ENCODE measurements at regions not wholly inside any gene's neighbourhood (a gene's known extent, or its start where the extent isn't known, plus 50 kb on each side); places are given as distances from the start of the nearest gene placed in this dataset.
"Not testable (repeated sequence)": the region's sequence is repeated elsewhere in the genome, so short reads cannot be mapped to it uniquely, and the experiment has no call there.

DNA sequence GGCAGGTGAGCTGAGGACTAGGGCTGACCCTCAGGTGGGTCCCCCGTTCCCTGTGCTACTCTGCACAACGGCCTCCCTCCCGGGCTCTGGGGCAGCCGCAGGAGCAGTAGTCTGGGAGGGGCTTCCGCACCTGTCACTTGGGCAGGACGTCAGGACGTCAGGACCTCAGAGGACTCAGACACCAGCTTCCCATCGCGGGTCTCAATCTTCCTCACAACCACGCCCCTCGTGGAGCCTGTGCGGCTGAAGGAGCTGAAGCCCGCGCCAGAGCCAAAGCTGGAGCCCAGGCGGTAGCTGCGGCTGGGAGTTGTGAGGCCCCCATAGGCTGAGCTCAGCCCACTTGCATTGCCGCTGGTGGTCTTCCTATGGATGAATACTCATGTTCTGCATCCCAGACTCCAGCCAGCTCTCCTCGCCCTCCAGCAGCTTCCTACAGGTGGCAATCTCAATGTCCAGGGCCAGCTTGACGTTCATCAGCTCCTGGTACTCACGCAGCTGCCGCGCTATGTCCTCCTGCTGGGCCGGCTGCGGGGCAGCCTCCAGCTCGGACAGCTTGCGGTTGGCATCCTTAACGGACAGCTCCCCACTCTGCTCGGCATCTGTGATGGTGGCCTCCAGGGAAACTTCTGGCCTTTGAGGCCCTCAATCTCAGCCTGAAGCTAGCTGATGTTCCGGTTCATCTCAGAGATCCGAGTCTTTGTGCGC, 381.4 kb upstream of the RGMB start:
- POLR2A ChIA-PET: no interaction called here
- CTCF ChIA-PET: no interaction called here

DNA sequence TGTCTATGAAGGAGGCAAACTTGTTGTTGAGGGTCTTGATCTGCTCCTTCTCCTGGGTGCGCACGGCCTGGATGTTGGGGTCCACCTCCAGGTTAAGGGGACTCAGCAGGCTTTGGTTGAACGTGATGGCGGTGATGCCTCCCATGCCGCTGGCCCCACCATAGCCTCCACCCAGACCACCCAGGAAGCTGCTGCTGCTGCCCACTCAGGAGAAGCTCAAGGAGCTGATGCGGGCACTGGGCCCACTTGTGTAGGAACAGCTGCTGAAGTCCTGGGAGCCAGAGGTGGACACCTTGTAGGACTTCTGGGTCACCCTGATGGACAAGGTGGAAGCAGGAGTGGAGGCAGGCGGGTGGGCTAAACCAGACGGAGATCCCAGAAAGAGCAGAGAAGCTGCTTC, 380.3 kb upstream of the RGMB start:
- CTCF ChIA-PET, POLR2A ChIA-PET: not testable (repeated sequence)

DNA sequence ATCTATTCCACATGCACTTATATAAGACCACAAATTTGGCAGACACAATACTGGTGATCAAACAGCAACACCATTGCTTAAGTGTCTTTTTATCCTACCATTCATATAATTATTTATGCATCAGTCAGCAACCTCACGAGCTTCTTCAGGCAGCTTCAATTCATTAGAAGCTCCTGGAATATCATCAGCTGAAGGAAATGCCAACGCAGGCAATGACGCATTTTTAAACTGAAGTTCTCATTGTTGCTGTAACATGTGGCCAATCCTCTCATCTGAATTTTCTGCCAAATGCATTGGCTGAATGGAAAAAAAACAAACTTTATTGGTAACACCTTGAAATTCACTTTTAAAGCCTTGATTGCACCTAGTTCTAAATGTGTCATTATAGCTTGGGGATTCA, 376.4 kb upstream of the RGMB start:
- CTCF ChIA-PET: no interaction called here
- POLR2A ChIA-PET: no interaction called here

DNA sequence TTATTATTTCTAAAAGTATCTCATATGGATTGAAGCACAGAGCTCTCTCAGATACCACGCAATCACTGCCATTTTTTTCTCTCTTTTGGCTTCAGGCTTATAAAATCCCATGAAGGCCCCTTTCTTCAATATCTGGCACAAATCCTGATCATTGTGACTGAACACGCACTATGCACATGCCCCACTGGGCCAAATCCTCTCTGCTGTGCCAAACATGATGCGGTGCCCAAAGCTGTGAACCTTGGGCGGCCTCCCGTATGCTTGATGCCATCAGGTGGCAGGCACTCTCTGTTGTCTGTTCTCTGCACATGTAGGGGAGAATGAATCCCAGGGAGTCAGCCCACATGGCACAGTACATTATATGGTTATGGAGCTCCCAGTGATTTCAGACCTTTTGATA, 375.0 kb upstream of the RGMB start:
- ChIA-PET CTCF (no interaction called here), POLR2A (no interaction called here)

DNA sequence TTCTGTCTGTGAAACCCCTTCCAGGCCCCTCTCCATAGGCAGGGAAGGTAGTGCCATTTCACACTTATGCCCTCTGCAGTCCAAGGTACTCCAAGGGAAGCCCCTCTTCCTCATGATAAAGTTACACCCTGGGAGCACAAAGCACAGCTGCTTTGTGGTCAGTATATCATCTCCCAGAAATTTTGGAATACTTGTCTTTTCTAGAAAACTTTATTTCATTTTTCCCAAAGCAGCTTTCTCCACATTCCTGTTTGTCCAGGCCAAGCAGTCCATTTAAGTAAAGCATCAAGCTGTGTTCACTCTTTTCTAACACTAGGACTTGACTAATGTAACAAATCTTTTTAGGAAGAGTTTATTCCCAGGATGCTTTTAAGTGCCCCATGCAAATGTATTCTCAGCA, 371.8 kb upstream of the RGMB start:
- CTCF ChIA-PET: no interaction called here
- POLR2A ChIA-PET: no interaction called here

DNA sequence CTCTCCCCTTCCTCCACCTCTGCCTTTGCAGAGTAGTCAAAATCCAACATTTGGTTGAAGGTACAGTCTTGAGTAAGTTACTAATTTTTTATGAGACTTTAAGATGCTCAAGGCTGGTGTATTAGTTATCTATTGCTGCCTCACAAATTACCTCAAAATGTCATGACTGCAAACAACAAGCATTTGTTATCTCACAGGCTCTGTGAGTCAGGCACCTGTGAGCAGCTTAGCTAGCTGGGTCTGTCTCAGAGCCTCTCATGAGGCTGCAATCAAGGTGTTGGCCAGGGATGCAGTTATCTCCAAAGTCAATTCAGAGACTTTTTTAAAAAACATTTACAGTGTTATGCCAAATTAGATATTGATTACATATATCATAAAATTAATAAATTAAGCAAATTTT, 371.3 kb upstream of the RGMB start:
- ChIA-PET POLR2A (no interaction called here), CTCF (no interaction called here)

DNA sequence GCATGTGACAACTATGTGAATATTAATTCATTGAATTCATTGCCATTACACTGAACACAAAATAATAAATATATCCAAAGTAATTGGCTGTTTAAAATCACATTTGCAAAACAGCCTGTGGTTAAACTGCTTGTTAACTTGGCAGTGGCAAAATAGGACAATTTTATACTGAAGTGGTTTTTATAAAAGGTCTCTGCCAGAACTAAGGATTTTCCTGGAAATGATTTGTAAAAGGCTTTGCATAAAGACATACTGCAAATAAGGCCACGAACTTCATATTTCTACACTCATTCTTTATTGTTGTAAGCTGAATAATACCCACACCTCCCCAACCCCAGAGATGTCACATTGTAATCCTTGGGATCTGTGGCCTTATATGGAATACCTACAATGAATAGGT, 370.3 kb upstream of the RGMB start:
- CTCF ChIA-PET: no interaction called here
- POLR2A ChIA-PET: no interaction called here

DNA sequence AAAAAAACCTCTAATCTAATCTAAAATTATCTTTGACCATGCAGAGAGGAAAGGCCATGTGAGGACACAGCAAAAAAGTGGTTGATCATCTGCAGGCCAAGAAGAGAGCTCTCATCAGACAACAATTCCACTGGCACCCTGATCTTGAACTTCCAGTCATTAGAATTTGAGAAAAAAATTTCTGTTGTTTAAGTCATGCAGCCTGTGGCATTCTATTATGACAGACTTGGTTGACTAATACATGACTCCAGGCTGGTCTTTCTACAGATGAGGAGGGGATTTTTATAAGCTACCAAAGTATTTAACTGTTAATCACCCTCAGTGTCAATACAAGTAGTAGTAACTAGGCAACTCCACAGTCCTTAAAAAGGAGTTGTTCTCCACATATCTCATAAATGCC, 358.5 kb upstream of the RGMB start:
- ChIA-PET CTCF (no interaction called here), POLR2A (no interaction called here)

DNA sequence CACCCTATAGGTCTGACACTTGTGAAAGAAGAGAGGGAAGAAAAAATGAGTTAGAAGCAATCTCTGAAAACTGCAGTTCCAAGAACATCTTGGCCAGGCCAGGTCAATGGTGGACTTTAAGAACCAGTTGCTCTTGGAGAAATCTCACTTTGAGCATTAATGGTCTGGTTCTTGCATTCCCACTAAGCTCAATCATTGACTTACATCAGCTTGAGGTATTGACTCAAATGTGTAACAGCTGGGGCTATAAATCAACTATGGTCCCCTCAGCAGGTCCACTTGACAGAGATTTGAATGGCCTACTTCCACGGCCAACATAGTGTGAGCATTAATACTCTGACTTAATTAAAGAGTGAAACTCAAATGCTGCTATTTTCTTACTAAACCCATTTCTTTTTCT, 357.8 kb upstream of the RGMB start:
- ChIA-PET POLR2A (interaction anchor here (0.6 kb wide), 1 partner anchor 611 kb away, joined by 3 read pairs; no protein-coding TSS in a partner anchor), CTCF (no interaction called here)

DNA sequence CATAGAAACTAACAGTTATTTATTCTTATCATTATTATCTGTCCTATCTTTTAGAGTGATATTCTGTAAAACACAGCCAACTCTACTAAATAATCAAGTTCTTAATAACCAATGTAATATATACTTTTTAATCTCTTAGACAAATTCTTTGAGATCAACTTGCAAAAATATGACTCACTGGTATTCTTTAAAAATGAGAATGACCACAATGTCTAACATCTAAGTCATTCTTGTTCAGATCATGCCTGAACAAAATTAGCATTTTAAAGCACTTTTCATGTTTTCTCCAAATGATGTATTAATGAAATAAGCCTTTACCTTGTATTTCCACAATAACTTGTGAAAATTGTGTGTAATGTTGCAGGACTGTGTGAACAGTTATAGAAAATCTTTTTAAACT, 356.9 kb upstream of the RGMB start:
- CTCF ChIA-PET: no interaction called here

DNA sequence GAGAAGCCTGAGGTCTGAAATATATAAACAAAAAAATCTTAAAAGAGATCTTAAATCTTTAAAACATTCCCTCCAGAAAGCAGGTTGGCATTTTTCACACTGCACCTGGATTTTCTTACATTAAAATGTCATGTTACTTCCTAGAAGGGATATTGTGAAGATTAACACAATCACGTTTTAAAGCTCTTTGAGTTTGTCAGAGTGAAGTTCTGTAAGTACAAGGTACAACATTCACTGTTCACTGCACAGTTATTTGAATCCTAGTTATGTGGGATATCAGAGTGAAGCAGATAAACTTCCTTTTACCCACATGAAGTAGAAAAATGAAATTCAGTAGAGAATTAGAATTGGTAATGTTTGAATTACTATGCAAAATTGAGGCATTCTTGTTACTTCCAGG, 353.6 kb upstream of the RGMB start:
- POLR2A ChIA-PET: no interaction called here
- CTCF ChIA-PET: no interaction called here

More for the DNA sequence above, 356.9 kb upstream of the RGMB start:
- POLR2A ChIA-PET: no interaction called here

DNA sequence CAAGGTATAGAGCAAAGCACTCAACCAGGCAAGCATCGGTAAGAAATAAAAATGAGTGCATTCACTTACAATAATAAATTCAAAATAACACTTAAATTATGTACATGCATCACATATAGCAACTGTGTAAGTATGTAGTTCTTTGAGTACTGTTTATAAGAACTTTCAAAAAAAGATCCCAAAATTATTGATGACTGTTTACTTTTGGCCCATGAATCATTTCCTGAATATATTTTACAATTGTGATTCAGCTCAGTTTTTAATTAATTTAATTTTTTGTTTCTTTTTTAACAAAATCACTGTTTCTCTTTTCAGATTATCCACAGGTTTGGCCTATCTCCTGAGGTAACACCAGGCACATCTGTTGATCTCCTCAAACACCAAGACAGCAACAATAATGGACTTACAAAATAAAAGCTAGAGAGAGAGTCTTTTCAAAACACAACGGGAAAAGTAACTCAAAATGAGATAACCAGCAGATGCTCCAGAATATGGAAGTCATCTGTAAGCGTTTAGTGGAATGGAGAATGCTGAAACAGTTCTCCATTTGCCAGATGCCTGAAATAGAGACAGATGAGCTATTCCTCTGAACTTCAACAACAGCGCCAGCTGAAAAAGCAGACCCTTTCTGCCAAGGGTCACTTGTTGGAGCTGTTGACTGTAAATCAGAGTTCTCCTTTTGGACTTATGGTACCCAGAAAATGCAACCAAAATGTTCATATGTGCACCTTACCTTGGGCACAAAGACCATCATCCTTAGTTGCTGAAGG, 348.6 kb upstream of the RGMB start:
- ChIA-PET CTCF (no interaction called here), POLR2A (no interaction called here)

DNA sequence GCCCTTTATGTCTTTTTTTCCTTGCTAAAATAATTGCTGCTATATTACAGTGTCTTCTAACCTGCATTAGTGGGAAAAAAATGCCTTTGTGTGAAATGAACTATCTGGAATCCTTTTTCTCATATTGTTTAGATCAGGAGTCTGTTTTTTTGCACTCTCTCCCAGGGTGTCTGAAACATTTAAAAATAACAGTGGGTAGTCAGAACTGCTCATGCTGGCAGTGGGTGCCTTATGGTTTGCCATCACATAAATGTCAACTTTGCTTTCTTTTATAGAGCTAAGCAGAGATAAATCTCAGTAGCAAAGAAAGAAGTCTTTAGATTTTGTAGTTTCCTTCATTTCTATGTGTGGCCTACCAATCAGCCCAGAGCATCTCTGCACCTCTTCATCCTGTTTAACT, 347.8 kb upstream of the RGMB start:
- POLR2A ChIA-PET: no interaction called here
- CTCF ChIA-PET: no interaction called here

DNA sequence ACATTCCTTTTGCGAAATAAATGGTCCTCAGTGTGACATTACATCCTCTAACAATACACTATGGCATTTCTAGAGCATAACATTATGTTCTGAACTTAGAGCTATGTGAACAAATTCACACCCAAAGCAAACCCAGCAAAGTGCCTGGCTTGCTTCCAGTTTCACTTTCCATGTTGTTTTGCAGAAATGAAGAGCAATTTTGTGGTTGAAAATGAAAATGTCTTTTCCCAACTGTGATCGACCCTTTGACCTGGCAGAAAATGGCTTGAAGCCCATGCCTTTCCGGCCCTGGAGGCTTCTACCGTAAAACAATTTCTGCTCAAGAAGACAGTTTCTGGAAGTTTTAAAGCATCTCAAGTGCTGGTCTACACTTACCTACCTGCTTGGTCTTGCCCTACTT, 344.7 kb upstream of the RGMB start:
- ChIA-PET POLR2A (no interaction called here), CTCF (no interaction called here)

DNA sequence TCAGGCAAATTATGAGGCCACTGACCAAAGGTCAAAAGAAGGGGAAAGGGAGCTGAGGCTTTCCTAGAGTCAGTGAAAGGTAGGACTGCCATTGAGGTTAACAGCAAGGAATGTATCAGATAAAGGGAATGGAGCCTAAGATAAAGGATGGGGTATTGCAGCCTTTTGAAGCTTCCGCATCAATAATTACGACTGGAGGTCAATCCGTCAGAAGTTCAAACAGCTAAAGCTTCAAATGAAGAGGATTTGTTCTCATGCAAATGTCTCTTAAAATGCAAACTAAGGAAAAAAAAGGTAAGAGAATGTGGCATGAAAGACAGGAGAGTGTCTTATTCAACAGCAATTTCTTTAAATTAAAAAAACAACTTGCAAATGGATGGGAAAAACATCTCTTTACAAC, 341.1 kb upstream of the RGMB start:
- ChIA-PET CTCF (no interaction called here), POLR2A (no interaction called here)

DNA sequence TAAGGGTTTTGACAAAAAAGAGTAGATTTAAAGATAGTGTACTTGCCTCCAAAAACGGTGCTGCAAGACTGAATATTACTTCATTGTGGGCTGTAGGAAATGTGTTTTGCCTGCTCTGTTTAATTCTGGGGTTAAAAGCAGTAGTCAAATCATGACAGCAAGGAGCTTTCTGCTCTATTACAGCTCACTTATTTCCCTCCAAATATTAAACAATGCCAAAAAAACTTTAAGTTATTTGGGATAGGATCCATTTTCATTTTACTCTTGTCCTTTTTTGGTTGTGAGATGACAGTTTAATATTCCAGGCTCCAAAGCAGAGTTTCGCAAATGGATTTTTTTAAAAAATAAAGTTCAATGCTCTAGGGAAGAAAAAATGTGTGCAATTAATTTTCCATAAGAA, 340.4 kb upstream of the RGMB start:
- CTCF ChIA-PET: no interaction called here
- POLR2A ChIA-PET: no interaction called here

DNA sequence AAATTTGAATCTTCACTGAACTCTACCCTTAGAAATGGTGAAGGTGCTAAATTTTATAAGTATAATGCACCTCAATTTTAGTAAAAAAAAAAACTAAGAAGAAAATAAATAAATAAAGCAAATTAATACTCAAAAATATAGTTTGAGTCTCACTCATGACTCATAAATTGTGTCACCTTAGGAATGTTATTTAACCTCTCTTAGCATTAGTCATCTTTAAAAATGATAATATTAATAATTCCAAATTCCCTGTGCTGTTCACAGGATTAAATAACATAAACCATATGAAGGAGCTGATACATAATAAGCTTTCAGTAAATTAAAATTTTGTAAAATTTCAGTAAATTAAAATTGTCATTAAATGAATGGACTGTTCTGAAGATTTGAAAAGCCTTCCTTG, 339.8 kb upstream of the RGMB start:
- ChIA-PET POLR2A (no interaction called here), CTCF (no interaction called here)

DNA sequence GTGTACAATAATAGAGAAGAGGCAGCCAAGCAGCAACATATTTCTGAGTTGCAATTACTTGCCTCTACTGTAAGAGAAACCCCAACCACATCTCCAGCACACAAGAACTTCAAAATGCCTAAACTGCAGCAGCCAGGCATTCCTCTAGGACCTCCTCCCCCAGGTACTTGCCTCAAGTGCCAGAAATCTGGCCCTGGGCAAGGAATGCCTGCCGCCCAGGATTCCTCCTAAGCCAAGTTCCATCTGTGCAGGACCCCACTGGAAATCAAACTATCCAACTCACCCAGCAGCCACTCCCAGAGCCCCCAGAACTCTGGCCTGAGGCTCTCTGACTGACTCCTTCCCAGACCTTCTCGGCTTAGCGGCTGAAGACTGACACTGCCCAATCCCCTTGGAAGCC, 336.8 kb upstream of the RGMB start:
- ChIA-PET POLR2A (no interaction called here), CTCF (no interaction called here)

DNA sequence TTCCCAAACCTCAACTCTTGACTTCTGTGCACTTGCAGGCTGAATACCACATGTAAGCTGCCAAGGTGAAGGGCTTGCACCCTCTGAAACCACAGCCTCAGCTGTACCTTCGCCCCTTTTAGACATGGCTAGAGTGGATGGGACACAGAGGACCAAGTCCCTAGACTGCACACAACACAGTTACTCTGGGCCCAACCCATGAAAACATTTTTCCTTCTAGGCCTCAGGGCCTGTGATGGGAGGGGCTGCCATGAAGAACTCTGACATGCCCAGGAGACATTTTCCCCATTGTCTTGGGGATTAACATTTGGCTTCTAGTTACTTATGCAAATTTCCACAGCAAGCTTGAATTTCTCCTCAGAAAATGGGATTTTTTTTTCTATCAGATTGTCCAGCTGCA, 331.0 kb upstream of the RGMB start:
- POLR2A ChIA-PET: no interaction called here
- CTCF ChIA-PET: no interaction called here

DNA sequence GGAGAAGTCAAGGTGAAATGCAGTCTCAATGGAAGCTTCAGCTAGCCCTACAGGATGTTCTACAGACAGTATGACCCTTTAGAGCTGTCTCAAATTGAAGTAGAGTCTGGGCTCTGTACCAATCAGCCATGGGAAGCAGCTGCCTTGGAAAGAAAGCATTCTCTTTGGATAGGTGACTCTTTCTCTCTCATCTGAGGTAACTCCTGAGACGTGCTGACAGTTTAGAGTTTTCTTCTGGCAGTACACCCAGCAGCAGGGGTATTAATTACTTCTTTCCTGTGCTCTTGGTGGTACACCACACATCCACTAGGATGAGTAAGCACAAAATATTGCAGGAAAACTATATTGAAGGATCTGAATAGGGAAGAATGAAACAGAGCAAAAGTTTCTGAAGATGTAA, 329.6 kb upstream of the RGMB start:
- CTCF ChIA-PET: no interaction called here
- POLR2A ChIA-PET: no interaction called here

DNA sequence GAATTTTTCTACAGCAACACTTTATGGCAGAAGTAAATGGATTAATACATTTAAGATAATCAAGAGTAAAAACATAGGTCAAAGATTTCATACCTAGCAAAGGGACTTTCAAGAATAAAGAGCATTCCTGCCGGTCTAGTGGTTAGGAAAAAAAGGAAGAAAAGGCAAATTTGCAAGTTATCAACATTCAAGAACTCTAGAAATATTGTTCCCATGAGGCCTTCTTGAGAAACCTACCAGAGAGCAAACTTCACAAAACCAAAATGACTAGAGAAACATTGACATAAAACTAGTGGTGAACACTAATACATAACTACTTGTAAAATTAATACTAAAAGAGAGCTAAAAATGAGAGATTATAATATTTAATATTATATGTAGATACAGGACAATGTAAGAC, 320.2 kb upstream of the RGMB start:
- CTCF ChIA-PET: no interaction called here

DNA sequence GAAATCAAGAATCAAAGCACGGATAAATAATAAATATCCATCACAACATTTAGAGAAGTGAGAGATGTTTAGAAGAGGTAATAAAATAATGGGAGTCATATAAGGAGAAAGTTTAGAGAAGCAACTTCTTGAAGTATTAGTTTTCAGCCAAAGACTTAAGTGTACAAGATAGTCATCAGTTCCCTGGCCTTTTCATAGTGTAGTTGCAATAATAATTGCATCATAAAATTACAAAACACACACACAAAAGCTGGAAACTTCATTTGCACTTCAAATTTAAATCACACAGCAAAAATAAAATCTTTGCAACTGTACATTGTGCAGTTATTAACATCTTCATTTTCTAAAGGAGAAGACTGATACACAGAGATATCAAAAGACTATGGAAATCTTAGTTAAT, 319.1 kb upstream of the RGMB start:
- POLR2A ChIA-PET: no interaction called here
- CTCF ChIA-PET: no interaction called here

More for the DNA sequence above, 320.2 kb upstream of the RGMB start:
- POLR2A ChIA-PET: no interaction called here

Data from activated CD8-positive, alpha-beta memory T cell treated with anti-CD3 and anti-CD28 coated beads for 36 hours (primary cell).